Upper lobe of right lung (tissue), 1 donor: ENCODE measurements at regions not wholly inside any gene's neighbourhood (a gene's known extent, or its start where the extent isn't known, plus 50 kb on each side); places are given as distances from the start of the nearest gene placed in this dataset.
A peak's percentile ranks its signal among the peaks of the same experiment; 100 is the strongest.
"Not testable (repeated sequence)": the region's sequence is repeated elsewhere in the genome, so short reads cannot be mapped to it uniquely, and the experiment has no call there.

Source experiments
- ATAC-seq: fragments of 200-7000 bp; cut with Tn5 transposase; one replicate; pipeline ENCODE4 v1.9.1; 2020; ENCODE audit warnings: mild to moderate bottlenecking, moderate library complexity
- DNase-seq: peaks from one replicate; pipeline ENCODE4 v3.0.0-alpha.2; 2020
- H3K27ac ChIP-seq: fragments of 200-600 bp; one replicate; pipeline ENCODE4 v1.8.0; 2022
- H3K27me3 ChIP-seq: fragments of 200-600 bp; one replicate; pipeline ENCODE4 v1.8.0; 2022; ENCODE audit warnings: mild to moderate bottlenecking
- H3K36me3 ChIP-seq: fragments of 200-600 bp; one replicate; pipeline ENCODE4 v1.8.0; 2022
- H3K4me1 ChIP-seq: fragments of 200-600 bp; one replicate; pipeline ENCODE4 v1.8.0; 2022
- H3K4me3 ChIP-seq: fragments of 200-600 bp; one replicate; pipeline ENCODE4 v1.8.0; 2022; ENCODE audit warnings: mild to moderate bottlenecking
- H3K9me3 ChIP-seq: fragments of 200-600 bp; one replicate; pipeline ENCODE4 v1.8.0; 2022
- intact Hi-C: fragments of 100-400 bp; cut with DNase I; formaldehyde crosslinking; loops from one replicate; pipeline ENCODE4 v1.11.0; 2022
- TF ChIP-seq, protein P1 (sequence below): fragments of 200-600 bp; IDR thresholded peaks from one replicate; pipeline ENCODE4 v1.8.0; 2022; ENCODE audit warnings: antibody characterized with exemption
- donor health status: DM: no; HTN: yes; CAD: no; lungs with severe emphysema.

DNA sequence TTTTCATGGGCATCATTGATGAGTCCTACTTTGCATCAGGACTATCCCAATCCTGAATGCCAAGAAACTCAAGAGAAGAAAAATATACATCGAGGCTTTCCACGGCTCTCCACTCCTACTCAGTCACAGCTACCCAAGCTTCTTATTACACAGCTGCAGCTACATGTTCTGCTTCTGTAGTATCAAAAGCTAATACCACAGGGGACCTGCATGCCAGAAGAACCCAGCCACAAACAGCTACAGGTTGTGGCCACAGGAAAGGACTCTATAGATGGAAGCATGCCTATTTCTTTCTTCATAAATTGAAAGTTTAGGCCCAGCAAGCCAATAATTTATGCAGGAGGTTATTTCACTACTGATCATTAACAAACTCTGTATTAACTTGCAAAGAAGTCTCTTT, 209.7 kb upstream of the EGLN3 start:
- Histone ChIP-seq H3K9me3 (no peaks in the 10 kb centered on the region), H3K4me1 (no peaks in the 10 kb centered on the region), H3K27me3 (peaks cover 11% of the 10 kb centered on the region), H3K4me3 (no peak overlapping the region), H3K36me3 (no peaks in the 10 kb centered on the region), H3K27ac (no peak overlapping the region)
- ATAC-seq (no peak), DNase-seq (no peak)
- intact Hi-C loops = no loop called here
- TF ChIP-seq, protein P1, sequence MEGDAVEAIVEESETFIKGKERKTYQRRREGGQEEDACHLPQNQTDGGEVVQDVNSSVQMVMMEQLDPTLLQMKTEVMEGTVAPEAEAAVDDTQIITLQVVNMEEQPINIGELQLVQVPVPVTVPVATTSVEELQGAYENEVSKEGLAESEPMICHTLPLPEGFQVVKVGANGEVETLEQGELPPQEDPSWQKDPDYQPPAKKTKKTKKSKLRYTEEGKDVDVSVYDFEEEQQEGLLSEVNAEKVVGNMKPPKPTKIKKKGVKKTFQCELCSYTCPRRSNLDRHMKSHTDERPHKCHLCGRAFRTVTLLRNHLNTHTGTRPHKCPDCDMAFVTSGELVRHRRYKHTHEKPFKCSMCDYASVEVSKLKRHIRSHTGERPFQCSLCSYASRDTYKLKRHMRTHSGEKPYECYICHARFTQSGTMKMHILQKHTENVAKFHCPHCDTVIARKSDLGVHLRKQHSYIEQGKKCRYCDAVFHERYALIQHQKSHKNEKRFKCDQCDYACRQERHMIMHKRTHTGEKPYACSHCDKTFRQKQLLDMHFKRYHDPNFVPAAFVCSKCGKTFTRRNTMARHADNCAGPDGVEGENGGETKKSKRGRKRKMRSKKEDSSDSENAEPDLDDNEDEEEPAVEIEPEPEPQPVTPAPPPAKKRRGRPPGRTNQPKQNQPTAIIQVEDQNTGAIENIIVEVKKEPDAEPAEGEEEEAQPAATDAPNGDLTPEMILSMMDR = no peak

DNA sequence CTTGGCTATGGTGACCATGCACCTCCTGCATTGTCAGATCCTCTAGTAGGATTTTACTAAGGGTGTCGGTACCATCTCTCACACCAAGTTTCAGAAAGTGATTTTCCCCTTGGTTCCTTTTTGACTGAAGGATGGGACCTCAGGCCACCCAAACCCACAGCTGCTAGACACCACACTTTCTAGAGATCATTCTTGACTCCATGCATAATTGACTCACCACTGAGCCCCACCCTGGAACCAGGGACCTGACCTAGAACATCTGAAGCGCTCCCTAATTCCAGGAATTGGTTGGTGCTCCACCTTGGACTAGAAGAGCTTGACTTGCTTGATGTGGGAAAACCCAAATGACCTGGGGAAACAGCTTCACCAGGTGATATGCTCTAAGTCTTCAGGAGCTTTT, 206.8 kb upstream of the EGLN3 start:
- TF ChIP-seq, protein P1 = no peak
- Histone ChIP-seq H3K4me3 (no peak overlapping the region), H3K9me3 (no peaks in the 10 kb centered on the region), H3K4me1 (no peaks in the 10 kb centered on the region), H3K36me3 (no peaks in the 10 kb centered on the region), H3K27ac (no peak overlapping the region), H3K27me3 (peaks cover 11% of the 10 kb centered on the region)
- no peak for DNase-seq
- ATAC-seq = no peak
- intact Hi-C loops = no loop called here

DNA sequence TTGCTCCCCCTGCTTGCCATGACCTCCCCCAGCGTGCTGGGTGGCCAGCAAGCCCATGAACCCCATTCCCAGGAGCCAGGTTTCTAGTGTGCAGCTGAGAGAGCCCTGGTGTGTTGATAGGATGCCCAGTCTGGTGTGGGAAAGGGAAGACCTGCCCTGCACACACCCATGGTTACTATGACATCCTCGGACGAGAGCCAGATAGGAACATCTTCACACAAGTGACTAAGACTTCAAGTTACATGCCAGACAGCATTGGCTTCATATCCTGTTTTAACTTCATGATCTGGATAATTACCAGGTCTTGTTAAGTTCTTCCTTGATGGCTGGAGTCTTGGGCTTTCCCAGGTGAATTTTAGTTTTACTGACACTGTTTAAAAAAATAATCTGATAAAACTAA, 196.6 kb upstream of the EGLN3 start:
- Histone ChIP-seq H3K9me3 (peaks cover 7% of the 10 kb centered on the region), H3K4me1 (no peaks in the 10 kb centered on the region), H3K4me3 (no peak overlapping the region), H3K27ac (no peak overlapping the region), H3K36me3 (no peaks in the 10 kb centered on the region), H3K27me3 (no peaks in the 10 kb centered on the region)
- TF ChIP-seq, protein P1 = no peak
- ATAC-seq (no peak), DNase-seq (no peak)
- intact Hi-C loops = no loop called here

DNA sequence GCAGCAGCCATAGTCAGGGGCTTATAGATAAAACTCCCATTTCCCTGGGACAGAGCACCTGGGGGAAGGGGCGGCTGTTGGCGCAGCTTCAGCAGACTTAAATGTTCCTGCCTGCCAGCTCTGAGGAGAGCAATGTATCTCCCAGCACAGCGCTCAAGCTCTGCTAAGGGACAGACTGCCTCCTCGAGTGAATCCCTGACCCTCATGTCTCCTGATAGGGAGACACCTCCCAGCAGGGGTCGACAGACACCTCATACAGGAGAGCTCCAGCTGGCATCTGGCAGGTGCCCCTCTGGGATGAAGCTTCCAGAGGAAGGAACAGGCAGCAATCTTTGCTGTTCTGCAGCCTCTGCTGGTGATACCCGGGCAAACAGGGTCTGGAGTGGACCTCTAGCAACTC, 189.3 kb upstream of the EGLN3 start:
- H3K4me1 ChIP-seq = peaks cover 15% of the 10 kb centered on the region
- intact Hi-C loops, H3K36me3 ChIP-seq, H3K9me3 ChIP-seq, H3K27me3 ChIP-seq, DNase-seq, H3K4me3 ChIP-seq, ATAC-seq, H3K27ac ChIP-seq: not testable (repeated sequence)

DNA sequence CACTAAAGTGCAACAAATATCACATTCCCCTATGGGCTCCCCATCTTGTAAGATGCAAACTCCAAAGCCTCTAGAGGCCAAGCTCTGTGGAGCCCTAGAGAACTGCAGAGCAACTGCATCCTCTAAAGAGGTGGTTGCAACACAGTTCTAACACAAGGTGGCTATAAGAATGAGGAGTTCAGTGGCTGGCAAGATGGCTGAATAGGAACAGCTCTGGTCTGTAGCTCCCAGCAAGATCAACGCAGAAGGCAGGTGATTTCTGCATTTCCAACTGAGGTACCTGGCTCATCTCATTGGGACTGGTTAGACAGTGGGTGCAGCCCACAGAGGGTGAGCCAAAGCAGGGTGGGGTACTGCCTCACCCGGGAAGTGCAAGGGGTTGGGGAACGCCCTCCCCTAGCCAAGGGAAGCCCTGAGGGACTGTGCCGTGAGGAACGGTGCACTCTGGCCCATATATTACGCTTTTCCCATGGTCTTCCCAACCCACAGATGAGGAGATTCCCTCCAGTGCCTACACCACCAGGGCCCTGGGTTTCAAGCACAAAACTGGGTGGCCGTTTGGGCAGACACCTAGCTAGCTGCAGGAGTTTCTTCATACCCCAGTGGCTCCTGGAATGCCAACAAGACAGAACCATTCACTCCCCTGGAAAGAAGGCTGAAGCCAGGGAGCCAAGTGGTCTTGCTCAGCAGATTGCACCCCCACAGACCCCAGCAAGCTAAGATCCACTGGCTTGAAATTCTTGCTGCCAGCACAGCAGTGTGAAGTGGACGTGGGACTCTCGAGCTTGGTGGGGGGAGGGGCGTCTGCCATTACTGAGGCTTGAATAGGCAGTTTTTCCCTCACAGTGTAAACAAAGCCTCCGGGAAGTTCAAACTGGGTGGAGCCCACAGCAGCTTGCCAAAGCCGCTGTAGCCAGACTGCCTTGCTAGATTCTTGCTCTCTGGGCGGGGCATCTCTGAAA, 188.6 kb upstream of the EGLN3 start:
- intact Hi-C loops, H3K4me3 ChIP-seq, H3K27ac ChIP-seq, H3K9me3 ChIP-seq, H3K36me3 ChIP-seq: not testable (repeated sequence)
- peak; percentile 79 for DNase-seq
- Histone ChIP-seq H3K27me3 (peaks cover 11% of the 10 kb centered on the region), H3K4me1 (peaks cover 15% of the 10 kb centered on the region)
- peak; percentile 73 for ATAC-seq

DNA sequence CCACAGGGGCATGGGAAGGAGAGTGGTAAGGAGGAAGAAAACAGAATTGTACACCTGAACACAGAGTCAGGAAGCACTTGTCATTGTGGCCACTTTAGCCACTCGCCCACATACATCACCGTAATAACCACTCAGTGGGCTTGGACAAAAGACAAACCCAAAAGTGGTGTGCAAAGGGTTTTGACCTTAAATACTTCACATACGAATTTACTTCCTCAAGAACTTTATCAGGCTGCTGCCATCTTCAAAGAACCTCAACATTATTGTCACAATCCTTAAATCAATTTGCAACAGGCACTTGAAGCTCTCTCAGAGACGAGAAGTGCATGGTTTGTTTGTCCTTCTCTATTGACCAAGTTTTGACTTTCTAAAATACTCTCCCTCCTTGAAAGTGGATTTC, 187.3 kb upstream of the EGLN3 start:
- no peak overlapping the region for H3K4me3 ChIP-seq
- TF ChIP-seq, protein P1 = no peak
- peak; percentile 90 for ATAC-seq
- peaks cover 14% of the 10 kb centered on the region for H3K27me3 ChIP-seq
- H3K4me1 ChIP-seq = peaks cover 15% of the 10 kb centered on the region
- no peaks in the 10 kb centered on the region for H3K9me3 ChIP-seq
- DNase-seq = no peak
- no peaks in the 10 kb centered on the region for H3K36me3 ChIP-seq
- H3K27ac ChIP-seq = no peak overlapping the region
- intact Hi-C loops = no loop called here
